HepG2 (cell line): ENCODE measurements at regions not wholly inside any gene's neighbourhood (a gene's known extent, or its start where the extent isn't known, plus 50 kb on each side); places are given as distances from the start of the nearest gene placed in this dataset.
A peak's percentile ranks its signal among the peaks of the same experiment; 100 is the strongest.

ENCODE experiments used
- AHR ChIP-seq: IDR thresholded peaks from 2 replicates; pipeline ENCODE4 v1.6.1; 2018; ENCODE audit warnings: missing genetic modification reagents, missing compliant biosample characterization
- NAIF1 ChIP-seq: sonication (generic); formaldehyde crosslinking; IDR thresholded peaks from 2 replicates; pipeline ENCODE4 v1.5.0; 2020; ENCODE audit warnings: mild to moderate bottlenecking, missing genetic modification reagents, borderline replicate concordance
- PAWR ChIP-seq: sonication (generic); formaldehyde crosslinking; IDR thresholded peaks from 2 replicates; pipeline ENCODE4 v1.4.0; 2020; ENCODE audit warnings: missing genetic modification reagents, mild to moderate bottlenecking, borderline replicate concordance
- PITX1 ChIP-seq: sonication (generic); formaldehyde crosslinking; IDR thresholded peaks from 2 replicates; pipeline ENCODE4 v1.5.1; 2020; ENCODE audit warnings: mild to moderate bottlenecking, missing genetic modification reagents
- PRDM10 ChIP-seq: sonication (generic); formaldehyde crosslinking; IDR thresholded peaks from 2 replicates; pipeline ENCODE4 v1.4.0; 2020; ENCODE audit warnings: low read depth, missing genetic modification reagents
- SNAPC5 ChIP-seq: sonication (generic); formaldehyde crosslinking; IDR thresholded peaks from 2 replicates; pipeline ENCODE4 v1.8.1; 2023; ENCODE audit warnings: mild to moderate bottlenecking, missing genetic modification reagents, borderline replicate concordance
- ZBTB7A ChIP-seq: sonication (generic); formaldehyde crosslinking; IDR thresholded peaks from 2 replicates; pipeline ENCODE4 v1.8.0; 2022; ENCODE audit warnings: mild to moderate bottlenecking, missing genetic modification reagents
- ZFP91 ChIP-seq: sonication (generic); formaldehyde crosslinking; IDR thresholded peaks from 2 replicates; pipeline ENCODE4 v1.9.0; 2022; ENCODE audit warnings: missing genetic modification reagents, mild to moderate bottlenecking, borderline replicate concordance
- ZNF691 ChIP-seq: sonication (generic); formaldehyde crosslinking; IDR thresholded peaks from 2 replicates; pipeline ENCODE4 v1.4.0; 2020; ENCODE audit warnings: missing genetic modification reagents, low read depth, mild to moderate bottlenecking, borderline replicate concordance
- TF ChIP-seq, protein P1 (sequence below): sonication (generic); formaldehyde crosslinking; IDR thresholded peaks from 2 replicates; pipeline ENCODE4 v1.4.0; 2020; ENCODE audit warnings: missing genetic modification reagents
- TF ChIP-seq, protein P2 (sequence below): IDR thresholded peaks from 2 replicates; pipeline ENCODE4 v1.6.1; 2016; ENCODE audit warnings: control low read depth

DNA sequence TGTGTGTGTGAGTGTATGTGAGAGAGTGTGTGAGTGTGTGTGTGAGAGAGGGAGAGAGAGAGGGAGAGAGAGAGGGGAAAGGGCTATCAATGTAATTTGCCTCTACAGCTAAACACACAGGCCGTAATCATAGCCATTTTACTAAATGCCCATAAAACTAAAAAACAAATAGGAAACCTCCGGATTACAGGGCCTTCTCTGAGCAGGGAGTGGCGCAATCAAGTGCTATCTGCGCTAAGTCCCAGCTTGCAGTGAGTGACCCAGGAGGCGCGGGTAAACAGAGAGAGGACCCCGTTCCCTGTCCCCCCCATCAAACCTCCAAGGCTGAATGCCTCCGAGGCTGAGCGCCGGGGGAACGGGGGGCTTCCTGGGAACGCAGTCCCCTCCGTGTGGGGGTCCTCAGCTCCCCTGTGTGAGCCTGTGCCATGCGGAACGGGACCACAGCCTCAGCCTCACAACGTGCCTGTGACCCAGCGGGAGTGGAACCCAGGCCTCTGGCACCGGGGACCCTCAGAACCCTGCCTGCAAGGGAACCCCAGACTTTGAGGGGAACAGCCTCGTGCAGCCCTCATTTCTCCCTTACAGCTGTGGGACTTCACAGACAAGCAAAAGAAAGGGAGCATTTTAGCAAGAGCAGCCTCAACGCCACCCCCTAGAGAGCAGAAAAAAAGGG, 54.7 kb upstream of the ID2 start (continued):
- peak; percentile 82; the same call in 1 of the 2 replicates for TF ChIP-seq PITX1 (CRISPR knock-in tag)
- TF ChIP-seq ZFP91 (CRISPR knock-in tag): peak; percentile 49; the same call in 1 of the 2 replicates
- TF ChIP-seq ZBTB7A: peak; percentile 84; the same call in 1 of the 2 replicates
- no peak for TF ChIP-seq SNAPC5 (CRISPR knock-in tag)
- TF ChIP-seq PAWR (CRISPR knock-in tag): no peak
- TF ChIP-seq NAIF1 (CRISPR knock-in tag): no peak
- TF ChIP-seq, protein P1, sequence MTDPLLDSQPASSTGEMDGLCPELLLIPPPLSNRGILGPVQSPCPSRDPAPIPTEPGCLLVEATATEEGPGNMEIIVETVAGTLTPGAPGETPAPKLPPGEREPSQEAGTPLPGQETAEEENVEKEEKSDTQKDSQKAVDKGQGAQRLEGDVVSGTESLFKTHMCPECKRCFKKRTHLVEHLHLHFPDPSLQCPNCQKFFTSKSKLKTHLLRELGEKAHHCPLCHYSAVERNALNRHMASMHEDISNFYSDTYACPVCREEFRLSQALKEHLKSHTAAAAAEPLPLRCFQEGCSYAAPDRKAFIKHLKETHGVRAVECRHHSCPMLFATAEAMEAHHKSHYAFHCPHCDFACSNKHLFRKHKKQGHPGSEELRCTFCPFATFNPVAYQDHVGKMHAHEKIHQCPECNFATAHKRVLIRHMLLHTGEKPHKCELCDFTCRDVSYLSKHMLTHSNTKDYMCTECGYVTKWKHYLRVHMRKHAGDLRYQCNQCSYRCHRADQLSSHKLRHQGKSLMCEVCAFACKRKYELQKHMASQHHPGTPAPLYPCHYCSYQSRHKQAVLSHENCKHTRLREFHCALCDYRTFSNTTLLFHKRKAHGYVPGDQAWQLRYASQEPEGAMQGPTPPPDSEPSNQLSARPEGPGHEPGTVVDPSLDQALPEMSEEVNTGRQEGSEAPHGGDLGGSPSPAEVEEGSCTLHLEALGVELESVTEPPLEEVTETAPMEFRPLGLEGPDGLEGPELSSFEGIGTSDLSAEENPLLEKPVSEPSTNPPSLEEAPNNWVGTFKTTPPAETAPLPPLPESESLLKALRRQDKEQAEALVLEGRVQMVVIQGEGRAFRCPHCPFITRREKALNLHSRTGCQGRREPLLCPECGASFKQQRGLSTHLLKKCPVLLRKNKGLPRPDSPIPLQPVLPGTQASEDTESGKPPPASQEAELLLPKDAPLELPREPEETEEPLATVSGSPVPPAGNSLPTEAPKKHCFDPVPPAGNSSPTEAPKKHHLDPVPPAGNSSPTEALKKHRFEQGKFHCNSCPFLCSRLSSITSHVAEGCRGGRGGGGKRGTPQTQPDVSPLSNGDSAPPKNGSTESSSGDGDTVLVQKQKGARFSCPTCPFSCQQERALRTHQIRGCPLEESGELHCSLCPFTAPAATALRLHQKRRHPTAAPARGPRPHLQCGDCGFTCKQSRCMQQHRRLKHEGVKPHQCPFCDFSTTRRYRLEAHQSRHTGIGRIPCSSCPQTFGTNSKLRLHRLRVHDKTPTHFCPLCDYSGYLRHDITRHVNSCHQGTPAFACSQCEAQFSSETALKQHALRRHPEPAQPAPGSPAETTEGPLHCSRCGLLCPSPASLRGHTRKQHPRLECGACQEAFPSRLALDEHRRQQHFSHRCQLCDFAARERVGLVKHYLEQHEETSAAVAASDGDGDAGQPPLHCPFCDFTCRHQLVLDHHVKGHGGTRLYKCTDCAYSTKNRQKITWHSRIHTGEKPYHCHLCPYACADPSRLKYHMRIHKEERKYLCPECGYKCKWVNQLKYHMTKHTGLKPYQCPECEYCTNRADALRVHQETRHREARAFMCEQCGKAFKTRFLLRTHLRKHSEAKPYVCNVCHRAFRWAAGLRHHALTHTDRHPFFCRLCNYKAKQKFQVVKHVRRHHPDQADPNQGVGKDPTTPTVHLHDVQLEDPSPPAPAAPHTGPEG: no peak
- TF ChIP-seq PRDM10 (CRISPR knock-in tag): no peak
- peak; percentile 58; the same call in 1 of the 2 replicates for TF ChIP-seq ZNF691
- no peak for TF ChIP-seq AHR (CRISPR knock-in tag)
- TF ChIP-seq, protein P2, sequence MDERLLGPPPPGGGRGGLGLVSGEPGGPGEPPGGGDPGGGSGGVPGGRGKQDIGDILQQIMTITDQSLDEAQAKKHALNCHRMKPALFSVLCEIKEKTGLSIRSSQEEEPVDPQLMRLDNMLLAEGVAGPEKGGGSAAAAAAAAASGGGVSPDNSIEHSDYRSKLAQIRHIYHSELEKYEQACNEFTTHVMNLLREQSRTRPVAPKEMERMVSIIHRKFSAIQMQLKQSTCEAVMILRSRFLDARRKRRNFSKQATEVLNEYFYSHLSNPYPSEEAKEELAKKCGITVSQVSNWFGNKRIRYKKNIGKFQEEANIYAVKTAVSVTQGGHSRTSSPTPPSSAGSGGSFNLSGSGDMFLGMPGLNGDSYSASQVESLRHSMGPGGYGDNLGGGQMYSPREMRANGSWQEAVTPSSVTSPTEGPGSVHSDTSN: no peak
